GM23338 (cell line): ENCODE measurements at regions not wholly inside any gene's neighbourhood (a gene's known extent, or its start where the extent isn't known, plus 50 kb on each side); places are given as distances from the start of the nearest gene placed in this dataset.

Source experiments
- CREB1 ChIP-seq: fragments of 250-450 bp; sonication (Bioruptor Pico); IDR thresholded peaks from 2 replicates; pipeline ENCODE4 v1.5.0; 2020; ENCODE audit warnings: low read depth, mild to moderate bottlenecking, moderate library complexity
- CTCF ChIP-seq, 2 experiments: fragments of 200-600 bp in 1 of 2; sonication (generic) in 1 of 2; conservative IDR thresholded peaks; 2 replicates each; pipeline versions ENCODE4 v1.5.1 to v1.6.1; 2016 to 2017; ENCODE audit warnings: antibody characterized with exemption in 2 of 2, low read depth in 2 of 2, mild to moderate bottlenecking in 2 of 2, moderate library complexity in 1 of 2
- ETS1 ChIP-seq: IDR thresholded peaks from 2 replicates; pipeline ENCODE4 v1.6.1; 2016; ENCODE audit warnings: antibody characterized with exemption
- EZH2 ChIP-seq: fragments of 200-600 bp; sonication (generic); IDR thresholded peaks from one replicate; pipeline ENCODE4 v1.8.0; 2017; ENCODE audit warnings: antibody characterized with exemption, mild to moderate bottlenecking, low read depth; ENCODE audit not compliant: unreplicated experiment
- EZH2phosphoT487 ChIP-seq: fragments of 200-600 bp; sonication (generic); IDR thresholded peaks from one replicate; pipeline ENCODE4 v1.8.1; 2018; ENCODE audit warnings: antibody characterized with exemption; ENCODE audit not compliant: unreplicated experiment
- JUNB ChIP-seq: IDR thresholded peaks from one replicate; pipeline ENCODE4 v1.6.1; 2016; ENCODE audit warnings: antibody characterized with exemption; ENCODE audit not compliant: unreplicated experiment
- NANOG ChIP-seq: IDR thresholded peaks from 2 replicates; pipeline ENCODE4 v1.6.1; 2016; ENCODE audit warnings: antibody characterized with exemption, borderline replicate concordance
- POLR2AphosphoS5 ChIP-seq: IDR thresholded peaks from 2 replicates; pipeline ENCODE4 v1.6.1; 2016; ENCODE audit warnings: antibody characterized with exemption, low read depth
- REST ChIP-seq: IDR thresholded peaks from one replicate; pipeline ENCODE4 v1.6.1; 2018; ENCODE audit warnings: antibody characterized with exemption; ENCODE audit not compliant: unreplicated experiment
- ZNF114 ChIP-seq: fragments of 250-450 bp; sonication (Bioruptor Pico); IDR thresholded peaks from 2 replicates; pipeline ENCODE4 v1.5.0; 2020; ENCODE audit warnings: mild to moderate bottlenecking, moderate library complexity
- ZNF331 ChIP-seq: fragments of 250-450 bp; sonication (Bioruptor Pico); IDR thresholded peaks from 2 replicates; pipeline ENCODE4 v1.5.0; 2020; ENCODE audit warnings: low read depth, mild to moderate bottlenecking, moderate library complexity
- ZNF462 ChIP-seq: fragments of 250-450 bp; sonication (Bioruptor Pico); IDR thresholded peaks from 2 replicates; pipeline ENCODE4 v1.5.0; 2020; ENCODE audit warnings: mild to moderate bottlenecking, moderate library complexity

GRCh38 chr14:38150075-38150474 lies 57.6 kb upstream of the SSTR1 start:
- no peak for TF ChIP-seq CREB1 (CRISPR knock-in tag)
- TF ChIP-seq CTCF (conservative IDR thresholded peaks at IDR 0.05; ENCODE audit: low read depth in 2 of 2), result no peak; a peak in 1 of 4 replicates
- no peak for TF ChIP-seq REST
- no peak for TF ChIP-seq POLR2AphosphoS5
- TF ChIP-seq EZH2, result no peak
- no peak for TF ChIP-seq EZH2phosphoT487
- no peak for TF ChIP-seq ZNF114 (CRISPR knock-in tag)
- TF ChIP-seq NANOG, result no peak
- TF ChIP-seq ZNF462 (CRISPR knock-in tag), result no peak
- no peak for TF ChIP-seq ZNF331
- no peak for TF ChIP-seq JUNB
- no peak for TF ChIP-seq ETS1
